Calu3 (cell line): ENCODE measurements at regions not wholly inside any gene's neighbourhood (a gene's known extent, or its start where the extent isn't known, plus 50 kb on each side); places are given as distances from the start of the nearest gene placed in this dataset.
"Not testable (repeated sequence)": the region's sequence is repeated elsewhere in the genome, so short reads cannot be mapped to it uniquely, and the experiment has no call there.

Source experiments
- BruUV-seq: library from RNA; stranded (reverse); fragments of 400-500 nt; replicated peaks from 2 replicates; lab custom pipeline; 2021; lab: Mats Ljungman, UMichigan
- CTCF ChIA-PET: fragments of 300-600 bp; sonication (Branson Sonifier 250); formaldehyde crosslinking; loops from one replicate; lab custom pipeline; 2022; ENCODE audit warnings: antibody characterized with exemption; lab: Charles Lee
- DNase-seq: peaks from one replicate; pipeline ENCODE4 v3.0.0; 2022
- H3K27ac Mint-ChIP-seq: one replicate; pipeline ENCODE4 v1.8.0; 2022; ENCODE audit warnings: mixed read lengths; ENCODE audit not compliant: unreplicated experiment
- H3K27me3 Mint-ChIP-seq: one replicate; pipeline ENCODE4 v1.8.0; 2022; ENCODE audit warnings: mixed read lengths; ENCODE audit not compliant: unreplicated experiment
- H3K36me3 Mint-ChIP-seq: one replicate; pipeline ENCODE4 v1.8.0; 2022; ENCODE audit warnings: mild to moderate bottlenecking, moderate library complexity, mixed read lengths; ENCODE audit not compliant: insufficient read depth, unreplicated experiment
- H3K4me1 Mint-ChIP-seq: one replicate; pipeline ENCODE4 v1.8.0; 2022; ENCODE audit warnings: mild to moderate bottlenecking, low read depth, mixed read lengths; ENCODE audit not compliant: unreplicated experiment
- H3K4me3 Mint-ChIP-seq: one replicate; pipeline ENCODE4 v1.8.0; 2022; ENCODE audit warnings: mild to moderate bottlenecking, low read depth, moderate library complexity, mixed read lengths; ENCODE audit not compliant: unreplicated experiment
- H3K9me3 Mint-ChIP-seq: one replicate; pipeline ENCODE4 v1.8.0; 2022; ENCODE audit warnings: low read depth, mixed read lengths; ENCODE audit not compliant: unreplicated experiment
- CTCF ChIP-seq: fragments of 200-600 bp; IDR thresholded peaks from one replicate; pipeline ENCODE4 v1.8.0; 2022; ENCODE audit warnings: antibody characterized with exemption; ENCODE audit not compliant: unreplicated experiment
- intact Hi-C: fragments of 100-400 bp; cut with micrococcal nuclease; formaldehyde crosslinking; loops from one replicate; pipeline ENCODE4 v1.10.0; 2022; ENCODE audit not compliant: unreplicated experiment

- Mint-ChIP-seq H3K4me1 (no peaks in the 10 kb centered on the region), H3K36me3 (no peaks in the 10 kb centered on the region), H3K4me3 (no peak overlapping the region), H3K9me3 (peaks cover 10% of the 10 kb centered on the region), H3K27ac (no peak overlapping the region), H3K27me3 (no peaks in the 10 kb centered on the region)
- CTCF ChIA-PET = no interaction called here
- no peak for DNase-seq
- TF ChIP-seq CTCF = no peak
- intact Hi-C loops = no loop called here
- BruUV-seq = no TSS peak
These were observed 259.6 kb downstream of the ASMT start for GRCh38 chrX:1874416-1874815.

GRCh38 chrX:1874899-1875298, 260.0 kb downstream of the ASMT start:
- TF ChIP-seq CTCF = no peak
- no peak overlapping the region for H3K27ac Mint-ChIP-seq
- DNase-seq = no peak
- no TSS peak for BruUV-seq
- H3K36me3 Mint-ChIP-seq = no peaks in the 10 kb centered on the region
- no peak overlapping the region for H3K4me3 Mint-ChIP-seq
- H3K4me1 Mint-ChIP-seq = no peaks in the 10 kb centered on the region
- H3K9me3 Mint-ChIP-seq = peaks cover 10% of the 10 kb centered on the region
- intact Hi-C loops = no loop called here
- no peaks in the 10 kb centered on the region for H3K27me3 Mint-ChIP-seq
- CTCF ChIA-PET = no interaction called here

GRCh38 chrX:1876041-1876440, 261.2 kb downstream of the ASMT start:
- no peaks in the 10 kb centered on the region for H3K4me1 Mint-ChIP-seq
- no peaks in the 10 kb centered on the region for H3K36me3 Mint-ChIP-seq
- DNase-seq = no peak
- H3K4me3 Mint-ChIP-seq = no peak overlapping the region
- TF ChIP-seq CTCF = no peak
- intact Hi-C loops = no loop called here
- no peak overlapping the region for H3K27ac Mint-ChIP-seq
- H3K27me3 Mint-ChIP-seq = peaks cover 4% of the 10 kb centered on the region
- CTCF ChIA-PET = no interaction called here
- H3K9me3 Mint-ChIP-seq = peaks cover 16% of the 10 kb centered on the region
- no TSS peak for BruUV-seq

- Mint-ChIP-seq H3K4me1 (no peaks in the 10 kb centered on the region), H3K27ac (no peak overlapping the region), H3K9me3 (peaks cover 18% of the 10 kb centered on the region), H3K4me3 (no peak overlapping the region), H3K27me3 (peaks cover 9% of the 10 kb centered on the region), H3K36me3 (no peaks in the 10 kb centered on the region)
- intact Hi-C loops = no loop called here
- no peak for TF ChIP-seq CTCF
- CTCF ChIA-PET = no interaction called here
- no peak for DNase-seq
- no TSS peak for BruUV-seq
These were observed 262.9 kb downstream of the ASMT start for GRCh38 chrX:1877780-1878179.

GRCh38 chrX:1880884-1881817, 266.3 kb downstream of the ASMT start:
- DNase-seq, BruUV-seq, CTCF ChIA-PET, H3K36me3 Mint-ChIP-seq, H3K27me3 Mint-ChIP-seq, H3K27ac Mint-ChIP-seq, intact Hi-C loops, H3K4me3 Mint-ChIP-seq, H3K4me1 Mint-ChIP-seq: not testable (repeated sequence)
- H3K9me3 Mint-ChIP-seq = peaks cover 25% of the 10 kb centered on the region
